ENCODE measurements at regions not wholly inside any gene's neighbourhood (a gene's known extent, or its start where the extent isn't known, plus 50 kb on each side); places are given as distances from the start of the nearest gene placed in this dataset.

DNA sequence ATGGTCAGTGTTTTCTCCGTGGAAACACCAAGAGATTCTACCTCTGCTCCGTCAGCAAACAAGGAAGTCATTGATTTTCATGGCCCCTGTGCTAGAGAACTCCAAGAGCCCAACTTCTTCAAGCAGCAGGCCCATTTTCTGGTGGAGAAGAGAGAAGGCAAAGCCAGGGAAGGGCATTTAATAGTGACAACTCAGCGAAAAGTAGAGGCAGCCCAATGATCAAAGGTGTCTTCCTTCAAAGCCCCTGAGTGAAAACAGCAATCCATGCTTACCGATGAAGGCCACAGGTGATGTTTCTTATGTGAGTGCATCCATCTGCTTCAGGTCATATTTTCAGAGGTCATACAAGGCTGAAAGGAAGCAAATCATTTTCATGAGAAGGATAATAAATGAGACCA is 77.3 kb downstream of the VCPKMT start:
- H3K9ac ChIP-seq (replicated peaks in 1 of 4; ENCODE audit: extremely low read depth in 1 of 4, low read depth in 3 of 4, low read length in 3 of 4): no peak overlapping the region
- no peak for FAIRE-seq
- POLR2A ChIA-PET (ENCODE audit: partially characterized antibody): no interaction called here
- no peak for TF ChIP-seq BRCA1 (IDR thresholded peaks at IDR 0.05; ENCODE audit: low read depth, low read length)
- TF ChIP-seq, protein P1, sequence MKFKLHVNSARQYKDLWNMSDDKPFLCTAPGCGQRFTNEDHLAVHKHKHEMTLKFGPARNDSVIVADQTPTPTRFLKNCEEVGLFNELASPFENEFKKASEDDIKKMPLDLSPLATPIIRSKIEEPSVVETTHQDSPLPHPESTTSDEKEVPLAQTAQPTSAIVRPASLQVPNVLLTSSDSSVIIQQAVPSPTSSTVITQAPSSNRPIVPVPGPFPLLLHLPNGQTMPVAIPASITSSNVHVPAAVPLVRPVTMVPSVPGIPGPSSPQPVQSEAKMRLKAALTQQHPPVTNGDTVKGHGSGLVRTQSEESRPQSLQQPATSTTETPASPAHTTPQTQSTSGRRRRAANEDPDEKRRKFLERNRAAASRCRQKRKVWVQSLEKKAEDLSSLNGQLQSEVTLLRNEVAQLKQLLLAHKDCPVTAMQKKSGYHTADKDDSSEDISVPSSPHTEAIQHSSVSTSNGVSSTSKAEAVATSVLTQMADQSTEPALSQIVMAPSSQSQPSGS (IDR thresholded peaks at IDR 0.05; ENCODE audit: low read length): no peak
- no peak for TF ChIP-seq NANOG (IDR thresholded peaks at IDR 0.05; ENCODE audit: insufficient read depth, low read depth, low read length, poor library complexity, severe bottlenecking)
- no peak for TF ChIP-seq KDM5A (IDR thresholded peaks at IDR 0.05; ENCODE audit: low read length)
- no peak for TF ChIP-seq KDM4A (IDR thresholded peaks at IDR 0.05; ENCODE audit: low read depth, low read length, severe bottlenecking)

More for the DNA sequence above, 77.3 kb downstream of the VCPKMT start:
- Histone ChIP-seq H3K27me3 (replicated peaks in 1 of 4; ENCODE audit: control insufficient read depth in 3 of 4, extremely low read depth in 1 of 4, insufficient read depth in 3 of 4, low read length in 3 of 4) (no peaks in the 10 kb centered on the region), H2BK5ac (ENCODE audit: low read depth, low read length) (no peak overlapping the region), H3K9me3 (ENCODE audit: insufficient read depth in 2 of 2, low read depth in 1 of 2, low read length in 1 of 2) (no peaks in the 10 kb centered on the region), H4K91ac (replicated peaks; ENCODE audit: insufficient read length, low read length) (no peak overlapping the region), H2AK5ac (ENCODE audit: low read depth, low read length) (no peak overlapping the region), H3K23ac (ENCODE audit: insufficient read length) (no peak overlapping the region), H3K18ac (ENCODE audit: extremely low read depth, low read length) (no peak overlapping the region), H3K4ac (replicated peaks; ENCODE audit: insufficient read length, low read depth, low read length) (no peak overlapping the region), H4K8ac (ENCODE audit: extremely low read depth, insufficient read depth, low read length) (no peak overlapping the region), H4K5ac (ENCODE audit: insufficient read length, low read depth, low read length) (no peak overlapping the region), H2BK15ac (ENCODE audit: low read length) (no peak overlapping the region), H3K56ac (replicated peaks; ENCODE audit: insufficient read length, low read depth, low read length) (no peak overlapping the region), H3K23me2 (ENCODE audit: low read depth, low read length) (no peaks in the 10 kb centered on the region), H3K14ac (ENCODE audit: insufficient read length) (no peak overlapping the region), H3K4me1 (replicated peaks in 1 of 4; ENCODE audit: control insufficient read depth in 3 of 4, insufficient read depth in 4 of 4, low read length in 3 of 4) (no peaks in the 10 kb centered on the region), H2AFZ (ENCODE audit: low read length) (no peak overlapping the region), H3K27ac (ENCODE audit: low read depth, low read length) (no peak overlapping the region), H3K36me3 (ENCODE audit: control insufficient read depth in 2 of 4, insufficient read depth in 4 of 4, low read length in 3 of 4) (no peaks in the 10 kb centered on the region), H2BK120ac (replicated peaks; ENCODE audit: low read depth, low read length) (no peak overlapping the region), H4K20me1 (replicated peaks in 1 of 2; ENCODE audit: control insufficient read depth in 1 of 2, insufficient read depth in 2 of 2, low read length in 2 of 2) (no peaks in the 10 kb centered on the region), H3K79me2 (ENCODE audit: control insufficient read depth in 1 of 2, insufficient read depth in 2 of 2, low read length in 2 of 2) (no peaks in the 10 kb centered on the region), H2BK20ac (ENCODE audit: low read length) (no peak overlapping the region), H2BK12ac (ENCODE audit: low read depth, low read length) (no peak overlapping the region), H3K4me3 (ENCODE audit: extremely low read depth in 1 of 4, insufficient read depth in 2 of 4, low read depth in 3 of 4, low read length in 4 of 4) (no peak overlapping the region), H3K4me2 (ENCODE audit: insufficient read depth in 1 of 2, low read depth in 2 of 2, low read length in 2 of 2) (no peak overlapping the region), H3K79me1 (ENCODE audit: low read depth, low read length) (no peaks in the 10 kb centered on the region)
- DNase-seq (ENCODE audit: low read depth in 1 of 2, low spot score in 2 of 2): no peak
- 87% methylated on average over 4 of the region's 4 CpGs; no CpG with 5 or more reads in 1 of the 2 experiments for WGBS, 2 experiments (ENCODE audit: extremely low coverage in 1 of 2, insufficient coverage in 1 of 2, insufficient read length in 1 of 2, insufficient replicate concordance in 2 of 2, low coverage in 1 of 2, low lambda C conversion rate in 2 of 2, missing lambda C conversion rate in 1 of 2)
- CTCF ChIA-PET (ENCODE audit: partially characterized antibody): interaction anchor here (1.0 to 3.3 kb wide), 4 partner anchors 14 to 67 kb away, joined by 3 to 9 read pairs (median 6); no protein-coding TSS in a partner anchor

All from H1 (cell line).